NCI-H82 (cell line): ENCODE measurements at regions not wholly inside any gene's neighbourhood (a gene's known extent, or its start where the extent isn't known, plus 50 kb on each side); places are given as distances from the start of the nearest gene placed in this dataset.
A peak's percentile ranks its signal among the peaks of the same experiment; 100 is the strongest.

Experiments
- DNase-seq: peaks from one replicate; lab custom pipeline; 2025; lab: John Stamatoyannopoulos, UW

GRCh38 chr2:12970861-12971260, 254.1 kb downstream of the TRIB2 start:
- no peak for DNase-seq

- no peak for DNase-seq
Observed at GRCh38 chr2:12971581-12972365, 255.0 kb downstream of the TRIB2 start.

- no peak for DNase-seq
Observed at GRCh38 chr2:12978066-12978835, 261.5 kb downstream of the TRIB2 start.

- no peak for DNase-seq
Observed at GRCh38 chr2:12979066-12979465, 262.3 kb downstream of the TRIB2 start.

GRCh38 chr2:12980817-12981216, 264.1 kb downstream of the TRIB2 start:
- no peak for DNase-seq

GRCh38 chr2:12982149-12982584, 265.4 kb downstream of the TRIB2 start:
- no peak for DNase-seq

- no peak for DNase-seq
Observed at GRCh38 chr2:12987246-12987645, 270.5 kb downstream of the TRIB2 start.

GRCh38 chr2:12988279-12988678, 271.5 kb downstream of the TRIB2 start:
- no peak for DNase-seq

- DNase-seq, result no peak
Observed at GRCh38 chr2:12990523-12990922, 273.8 kb downstream of the TRIB2 start.

GRCh38 chr2:12998685-12999084, 281.9 kb downstream of the TRIB2 start:
- no peak for DNase-seq

- peak; percentile 13 for DNase-seq
Observed at GRCh38 chr2:13000664-13001363, 284.1 kb downstream of the TRIB2 start.

GRCh38 chr2:13001408-13001807, 284.7 kb downstream of the TRIB2 start:
- DNase-seq, result no peak

- no peak for DNase-seq
Observed at GRCh38 chr2:13002536-13003331, 286.0 kb downstream of the TRIB2 start.

- DNase-seq, result no peak
Observed at GRCh38 chr2:13003500-13003899, 286.8 kb downstream of the TRIB2 start.

- DNase-seq, result no peak
Observed at GRCh38 chr2:13005048-13005447, 288.3 kb downstream of the TRIB2 start.

- DNase-seq, result no peak
Observed at GRCh38 chr2:13005761-13006335, 289.1 kb downstream of the TRIB2 start.

- no peak for DNase-seq
Observed at GRCh38 chr2:13006426-13006825, 289.7 kb downstream of the TRIB2 start.

- DNase-seq, result peak; percentile 88
Observed at GRCh38 chr2:13006829-13007717, 290.3 kb downstream of the TRIB2 start.

GRCh38 chr2:13009027-13009642, 292.4 kb downstream of the TRIB2 start:
- DNase-seq, result no peak

GRCh38 chr2:13010283-13010682, 293.5 kb downstream of the TRIB2 start:
- no peak for DNase-seq
